C4-2B (cell line): ENCODE measurements at regions not wholly inside any gene's neighbourhood (a gene's known extent, or its start where the extent isn't known, plus 50 kb on each side); places are given as distances from the start of the nearest gene placed in this dataset.

Experiments used
- ZFX ChIP-seq: fragments of 450-650 bp; IDR thresholded peaks from 2 replicates; pipeline ENCODE4 v1.6.1; 2017
- TF ChIP-seq, protein P1 (sequence below): fragments of 450-650 bp; conservative IDR thresholded peaks from 2 replicates; pipeline ENCODE4 v1.5.1; 2017; ENCODE audit warnings: mild to moderate bottlenecking

DNA sequence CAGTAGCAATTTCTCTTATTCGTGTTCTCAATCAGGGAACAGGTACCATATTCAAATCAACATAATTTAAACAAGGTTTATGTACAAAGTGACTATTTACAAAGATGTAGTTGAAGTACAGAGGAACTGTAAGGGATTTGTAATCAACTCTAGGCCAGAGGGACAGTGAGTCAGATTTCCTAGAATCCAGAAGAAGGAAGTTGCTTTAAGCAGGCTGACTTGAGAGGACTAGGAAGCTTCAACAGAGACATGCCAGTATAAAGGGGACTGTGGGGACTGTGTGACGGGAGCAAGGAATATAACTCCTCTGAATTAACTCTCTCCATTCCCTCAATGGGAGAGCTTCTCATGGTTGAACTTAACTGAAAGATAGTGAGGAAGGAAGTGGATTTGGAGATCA is 427.4 kb upstream of the JAG1 start:
- TF ChIP-seq, protein P1, sequence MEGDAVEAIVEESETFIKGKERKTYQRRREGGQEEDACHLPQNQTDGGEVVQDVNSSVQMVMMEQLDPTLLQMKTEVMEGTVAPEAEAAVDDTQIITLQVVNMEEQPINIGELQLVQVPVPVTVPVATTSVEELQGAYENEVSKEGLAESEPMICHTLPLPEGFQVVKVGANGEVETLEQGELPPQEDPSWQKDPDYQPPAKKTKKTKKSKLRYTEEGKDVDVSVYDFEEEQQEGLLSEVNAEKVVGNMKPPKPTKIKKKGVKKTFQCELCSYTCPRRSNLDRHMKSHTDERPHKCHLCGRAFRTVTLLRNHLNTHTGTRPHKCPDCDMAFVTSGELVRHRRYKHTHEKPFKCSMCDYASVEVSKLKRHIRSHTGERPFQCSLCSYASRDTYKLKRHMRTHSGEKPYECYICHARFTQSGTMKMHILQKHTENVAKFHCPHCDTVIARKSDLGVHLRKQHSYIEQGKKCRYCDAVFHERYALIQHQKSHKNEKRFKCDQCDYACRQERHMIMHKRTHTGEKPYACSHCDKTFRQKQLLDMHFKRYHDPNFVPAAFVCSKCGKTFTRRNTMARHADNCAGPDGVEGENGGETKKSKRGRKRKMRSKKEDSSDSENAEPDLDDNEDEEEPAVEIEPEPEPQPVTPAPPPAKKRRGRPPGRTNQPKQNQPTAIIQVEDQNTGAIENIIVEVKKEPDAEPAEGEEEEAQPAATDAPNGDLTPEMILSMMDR = no peak
- TF ChIP-seq ZFX = no peak
